GM19023 (cell line): ENCODE measurements at regions not wholly inside any gene's neighbourhood (a gene's known extent, or its start where the extent isn't known, plus 50 kb on each side); places are given as distances from the start of the nearest gene placed in this dataset.

ENCODE experiments used
- ATAC-seq: cut with Tn5 transposase; IDR thresholded peaks from one replicate; pipeline ENCODE4 v1.9.1; 2021; ENCODE audit warnings: mild to moderate bottlenecking, moderate library complexity; ENCODE audit not compliant: unreplicated experiment

DNA sequence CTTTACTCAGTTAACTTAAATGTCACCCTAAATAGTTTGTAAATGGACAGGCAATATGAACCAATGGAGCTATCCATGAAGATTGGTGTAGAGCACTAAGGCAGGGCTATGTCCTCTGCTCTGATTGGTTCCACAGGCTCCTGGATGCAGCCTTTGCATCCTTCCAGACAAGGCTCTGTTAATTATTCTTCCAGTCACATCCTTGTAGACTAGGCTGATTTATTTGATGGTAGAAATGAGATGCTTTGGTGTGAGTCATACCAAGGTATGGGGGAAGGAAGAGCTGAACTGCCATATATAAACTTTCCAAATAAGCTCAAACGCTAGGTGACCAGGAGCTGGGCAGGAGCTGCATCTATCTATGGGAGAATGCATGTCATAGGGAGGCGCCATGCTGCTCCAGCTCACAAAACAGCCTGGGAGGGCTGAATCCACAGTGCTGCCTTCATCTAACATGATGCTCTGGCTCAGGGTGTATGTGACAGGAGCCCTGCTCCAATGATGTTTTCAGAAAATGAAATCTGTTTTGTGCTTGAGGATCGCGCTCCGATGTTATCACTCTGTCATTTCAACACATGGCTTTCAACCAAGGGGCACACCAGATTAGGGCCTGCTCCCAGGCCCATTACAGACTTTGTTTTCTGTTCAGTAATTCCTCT is 818.0 kb upstream of the ZNF608 start:
- no peak for ATAC-seq

- ATAC-seq, result no peak
These were observed 828.1 kb upstream of the ZNF608 start for GRCh38 chr5:125574491-125575044.

DNA sequence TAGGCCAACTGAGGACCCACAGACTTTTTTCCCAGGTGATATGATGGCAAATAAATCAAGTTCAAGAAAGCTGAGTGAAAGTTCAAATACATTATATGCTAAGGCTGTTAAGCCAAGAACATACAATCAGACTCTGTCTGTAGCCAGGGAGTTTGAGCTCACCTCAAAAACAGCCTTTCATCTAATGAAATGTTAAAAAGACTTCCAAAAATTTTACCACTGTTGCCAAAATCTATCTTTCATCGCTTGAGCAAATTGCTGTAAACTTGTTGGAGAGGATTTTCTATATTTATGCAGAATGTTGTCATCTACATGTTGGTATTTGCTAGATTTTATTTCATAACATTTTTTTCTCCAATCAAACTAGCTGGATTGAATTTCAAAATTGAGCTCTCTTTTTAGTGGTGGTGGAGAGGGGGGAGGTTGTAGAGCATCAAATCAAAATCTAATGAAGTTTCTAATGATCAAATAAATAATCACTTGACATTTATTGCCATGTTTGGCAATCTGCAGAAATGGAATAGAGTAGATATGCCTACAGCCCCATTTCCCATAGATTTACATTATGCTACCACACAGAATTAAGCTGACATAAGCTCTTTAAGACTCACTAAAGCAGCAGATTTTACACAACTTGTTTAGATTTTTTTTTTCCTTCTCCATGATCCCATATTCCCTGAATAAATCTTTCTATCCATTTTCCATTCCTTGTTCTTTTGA is 828.9 kb upstream of the ZNF608 start:
- ATAC-seq, result no peak

DNA sequence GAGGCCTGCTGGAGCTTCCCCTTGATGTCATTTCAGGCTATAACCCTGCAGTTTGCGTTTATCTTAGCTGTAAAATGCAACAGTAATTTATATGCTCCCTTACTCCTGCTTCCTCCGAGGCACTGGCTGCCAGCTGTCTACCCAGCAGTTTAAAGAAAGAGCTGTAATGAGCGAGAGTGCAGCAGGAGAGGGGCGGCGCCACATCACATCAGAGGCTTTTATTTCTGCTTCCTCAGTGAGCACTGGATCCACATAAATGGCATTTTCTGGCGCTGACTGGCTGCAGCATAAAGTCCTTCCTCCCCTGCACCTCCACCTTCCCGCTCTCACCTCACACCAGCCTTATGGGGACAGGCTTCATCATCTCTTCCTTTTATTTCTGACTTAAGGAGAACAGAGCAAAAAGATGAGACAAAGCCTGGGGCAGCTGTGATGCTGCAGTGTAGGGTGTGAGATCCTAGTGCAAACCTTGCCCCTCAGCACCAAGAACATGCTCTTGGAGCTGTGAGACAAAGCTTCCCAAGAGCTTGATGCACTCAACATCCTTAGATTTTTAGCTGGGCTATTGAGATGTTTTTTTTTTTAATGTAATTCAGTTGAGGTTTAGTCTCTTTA is 829.6 kb upstream of the ZNF608 start:
- ATAC-seq, result no peak

DNA sequence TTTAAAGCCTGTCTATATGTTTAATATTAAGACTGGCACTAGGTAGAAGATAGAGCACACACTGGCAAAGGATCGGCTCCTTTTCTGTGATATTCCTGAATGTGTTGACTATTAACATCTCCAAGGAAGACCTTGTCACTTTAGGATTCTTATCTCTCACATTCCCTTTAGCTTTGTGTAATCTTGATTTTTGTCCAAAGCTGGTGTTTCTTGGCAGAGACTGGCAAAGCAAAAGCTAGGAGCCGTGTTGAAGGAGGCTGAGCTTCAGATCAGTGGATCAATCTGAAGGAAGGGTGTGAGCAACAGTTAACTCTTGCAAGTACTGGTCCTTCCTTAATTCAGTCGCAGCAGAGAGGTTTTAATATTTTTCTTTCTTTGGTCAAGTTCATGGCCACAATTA is 830.4 kb upstream of the ZNF608 start:
- ATAC-seq, result no peak

GRCh38 chr5:125578551-125578950 is 832.1 kb upstream of the ZNF608 start:
- no peak for ATAC-seq

- no peak for ATAC-seq
These were observed 832.7 kb upstream of the ZNF608 start for GRCh38 chr5:125579182-125579581.

- no peak for ATAC-seq
These were observed 834.9 kb upstream of the ZNF608 start for GRCh38 chr5:125581311-125581710.

- ATAC-seq, result no peak
These were observed 835.9 kb upstream of the ZNF608 start for GRCh38 chr5:125582352-125582751.

DNA sequence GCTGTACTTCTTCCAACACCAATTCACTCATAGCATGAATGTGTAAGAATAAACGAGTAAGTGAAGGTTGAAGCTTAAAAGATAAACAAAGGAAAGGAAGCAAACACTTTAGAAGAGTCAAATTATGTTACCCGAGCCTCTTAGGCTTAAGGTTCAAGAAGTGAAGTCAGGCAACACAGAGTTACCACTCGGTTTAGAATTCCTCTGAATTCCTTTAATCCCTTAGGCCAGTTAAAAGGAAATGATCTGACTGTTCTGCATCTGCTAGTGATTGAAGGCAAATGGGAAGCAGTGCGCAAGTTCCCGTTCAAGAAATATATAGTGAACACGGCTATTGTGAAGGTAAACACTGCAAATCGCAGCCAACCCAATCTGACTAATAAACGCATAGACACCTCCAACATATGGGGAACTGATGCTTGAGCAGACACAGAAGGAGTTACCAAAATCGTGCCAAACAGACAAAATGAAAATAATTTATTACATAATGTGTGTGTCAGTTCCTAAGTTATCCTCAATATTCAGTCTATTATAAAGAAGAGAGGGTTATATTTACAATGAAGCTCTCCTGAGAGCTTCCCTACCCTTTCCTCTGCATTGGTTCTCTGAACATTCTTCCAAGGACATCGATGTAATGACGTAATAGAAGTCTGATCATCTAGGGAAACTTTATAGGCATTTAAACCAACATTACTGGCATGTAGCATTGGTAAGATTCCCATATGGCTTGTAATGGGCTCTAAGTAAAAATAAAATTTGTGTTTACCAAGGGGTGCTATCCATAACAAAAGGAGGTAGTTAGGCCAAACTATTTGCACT is 837.1 kb upstream of the ZNF608 start:
- no peak for ATAC-seq

- no peak for ATAC-seq
These were observed 837.7 kb upstream of the ZNF608 start for GRCh38 chr5:125584140-125584520.

- ATAC-seq, result no peak
These were observed 835.6 kb upstream of the GRAMD2B start for GRCh38 chr5:125587631-125588030.

DNA sequence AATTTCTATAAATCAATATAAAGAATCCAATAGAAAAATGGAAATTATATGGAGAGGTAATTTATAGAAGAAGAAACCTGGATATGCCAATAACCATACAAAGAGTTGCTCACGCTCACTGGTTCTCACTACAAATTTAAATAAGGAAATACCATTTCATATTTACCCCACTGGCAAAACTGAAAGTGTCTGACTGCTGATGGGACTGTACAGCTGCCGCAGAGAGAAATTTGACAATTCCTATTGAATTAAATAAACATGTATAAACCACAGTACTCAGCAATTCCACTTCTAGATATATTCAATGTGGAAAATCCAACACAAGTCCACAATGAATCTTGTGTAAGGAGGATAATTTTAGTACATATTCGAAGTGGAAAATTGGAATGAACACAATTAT is 830.4 kb upstream of the GRAMD2B start:
- ATAC-seq, result no peak

- ATAC-seq, result no peak
These were observed 828.1 kb upstream of the GRAMD2B start for GRCh38 chr5:125595095-125595494.

DNA sequence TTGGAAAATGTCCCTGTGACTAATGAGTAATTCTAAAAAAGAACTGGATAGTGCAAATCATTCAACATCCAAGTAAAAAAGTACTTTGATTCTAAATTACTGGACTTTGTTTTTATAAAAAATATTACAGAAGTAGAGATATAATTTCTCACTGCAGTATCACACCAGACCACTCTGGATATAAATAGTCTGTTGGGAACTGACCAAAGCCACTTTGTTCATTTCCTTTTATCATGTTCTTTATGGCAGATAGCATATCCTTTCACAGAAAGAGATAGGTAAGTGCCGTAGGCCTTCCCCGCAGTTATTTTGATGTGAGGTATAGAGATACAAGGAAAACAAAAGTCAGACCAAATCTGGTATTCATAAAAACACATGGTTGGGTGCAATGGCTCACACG is 827.4 kb upstream of the GRAMD2B start:
- no peak for ATAC-seq

DNA sequence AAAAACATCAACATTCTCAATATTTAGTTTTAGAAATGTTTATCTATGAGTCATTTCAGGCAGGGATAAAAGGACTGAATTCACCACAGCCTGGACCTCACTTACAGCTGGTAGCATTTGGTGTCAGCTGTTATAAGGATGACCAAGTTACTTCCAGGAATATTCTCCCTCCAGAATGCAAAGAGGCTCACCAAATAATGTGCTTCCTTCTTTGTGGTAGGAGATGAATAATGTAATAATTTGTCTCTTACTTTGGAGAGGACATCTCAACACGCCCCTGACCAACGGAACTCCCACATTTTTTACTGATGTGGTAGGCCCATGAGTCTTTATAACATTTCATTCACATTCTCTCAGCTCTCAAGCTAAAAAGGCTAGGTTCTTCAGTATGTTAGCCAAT is 825.9 kb upstream of the GRAMD2B start:
- ATAC-seq, result no peak

GRCh38 chr5:125600559-125600958 is 822.6 kb upstream of the GRAMD2B start:
- no peak for ATAC-seq

DNA sequence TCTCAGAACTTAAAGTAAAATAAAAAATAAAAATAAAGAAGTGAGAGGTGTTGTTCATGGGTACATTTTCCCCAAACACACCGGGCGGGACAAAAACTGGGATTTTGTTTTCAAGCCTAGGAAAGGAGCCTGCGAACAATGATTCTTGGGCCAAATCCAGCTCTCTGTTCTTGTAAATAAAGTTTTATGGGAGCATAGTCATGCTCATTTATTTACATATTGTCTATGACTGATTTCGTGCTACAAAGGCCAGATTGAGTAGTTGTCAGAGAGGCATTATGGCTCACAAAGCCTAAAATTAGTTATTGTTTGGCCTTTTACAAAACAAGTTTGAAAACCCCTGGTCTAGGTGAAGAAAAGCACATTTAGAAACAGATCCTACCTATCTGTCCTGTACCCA is 821.0 kb upstream of the GRAMD2B start:
- no peak for ATAC-seq

- no peak for ATAC-seq
These were observed 819.9 kb upstream of the GRAMD2B start for GRCh38 chr5:125603321-125603720.

- no peak for ATAC-seq
These were observed 819.1 kb upstream of the GRAMD2B start for GRCh38 chr5:125604104-125604503.

- no peak for ATAC-seq
These were observed 816.2 kb upstream of the GRAMD2B start for GRCh38 chr5:125607018-125607417.
